ENCODE measurements at regions not wholly inside any gene's neighbourhood (a gene's known extent, or its start where the extent isn't known, plus 50 kb on each side); places are given as distances from the start of the nearest gene placed in this dataset.

DNA sequence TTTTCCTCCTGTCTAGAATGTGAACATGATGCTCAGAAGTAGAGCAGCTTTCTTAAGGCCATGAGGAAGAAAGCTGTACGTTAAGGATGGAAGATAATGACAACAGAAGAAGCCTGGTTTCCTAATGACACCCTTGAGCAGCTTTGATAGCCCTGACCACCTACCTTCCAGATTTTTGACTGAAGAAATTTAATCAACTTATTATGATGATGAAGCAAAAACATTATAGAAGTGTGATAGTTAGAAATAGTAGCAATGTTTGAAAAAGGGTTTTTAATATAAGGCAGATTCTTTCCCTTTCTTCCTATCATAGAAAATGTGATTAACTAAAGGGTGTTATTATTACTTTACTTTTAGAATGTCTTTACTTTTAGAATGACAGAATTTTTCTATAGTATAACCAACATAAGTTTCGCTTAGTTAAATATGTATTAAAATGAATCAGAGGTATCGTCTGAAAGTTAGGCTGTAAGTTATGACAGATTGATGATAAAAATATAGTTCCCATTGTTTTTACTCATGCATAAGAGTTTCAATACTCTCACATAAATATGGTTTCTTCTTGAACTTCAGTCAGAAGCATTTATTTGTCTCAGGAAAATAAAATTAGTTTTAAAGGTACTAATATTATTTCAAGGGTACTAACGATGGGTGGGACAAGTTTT lies 50.1 kb upstream of the PPFIA2 start:
- TF ChIP-seq, protein P1, sequence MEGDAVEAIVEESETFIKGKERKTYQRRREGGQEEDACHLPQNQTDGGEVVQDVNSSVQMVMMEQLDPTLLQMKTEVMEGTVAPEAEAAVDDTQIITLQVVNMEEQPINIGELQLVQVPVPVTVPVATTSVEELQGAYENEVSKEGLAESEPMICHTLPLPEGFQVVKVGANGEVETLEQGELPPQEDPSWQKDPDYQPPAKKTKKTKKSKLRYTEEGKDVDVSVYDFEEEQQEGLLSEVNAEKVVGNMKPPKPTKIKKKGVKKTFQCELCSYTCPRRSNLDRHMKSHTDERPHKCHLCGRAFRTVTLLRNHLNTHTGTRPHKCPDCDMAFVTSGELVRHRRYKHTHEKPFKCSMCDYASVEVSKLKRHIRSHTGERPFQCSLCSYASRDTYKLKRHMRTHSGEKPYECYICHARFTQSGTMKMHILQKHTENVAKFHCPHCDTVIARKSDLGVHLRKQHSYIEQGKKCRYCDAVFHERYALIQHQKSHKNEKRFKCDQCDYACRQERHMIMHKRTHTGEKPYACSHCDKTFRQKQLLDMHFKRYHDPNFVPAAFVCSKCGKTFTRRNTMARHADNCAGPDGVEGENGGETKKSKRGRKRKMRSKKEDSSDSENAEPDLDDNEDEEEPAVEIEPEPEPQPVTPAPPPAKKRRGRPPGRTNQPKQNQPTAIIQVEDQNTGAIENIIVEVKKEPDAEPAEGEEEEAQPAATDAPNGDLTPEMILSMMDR (IDR thresholded peaks at IDR 0.05), result no peak
- no peak for TF ChIP-seq POLR2A (IDR thresholded peaks at IDR 0.05)
